Uterus (tissue), 2 donors: ENCODE measurements at regions not wholly inside any gene's neighbourhood (a gene's known extent, or its start where the extent isn't known, plus 50 kb on each side); places are given as distances from the start of the nearest gene placed in this dataset.

Experiments
- POLR2A ChIP-seq, 2 donors: fragments of 450-650 bp; IDR thresholded peaks; one replicate each; pipeline ENCODE4 v1.6.1; 2016; ENCODE audit warnings: antibody characterized with exemption in 2 of 2, mild to moderate bottlenecking in 1 of 2, moderate library complexity in 1 of 2
- TF ChIP-seq, protein P1 (sequence below), 4 experiments: fragments of 200-600 bp in 2 of 4; fragments of 450-650 bp in 2 of 4; sonication (generic) in 2 of 4; IDR thresholded peaks; one replicate each; pipeline ENCODE4 v1.5.1; 2016 to 2019; ENCODE audit warnings: antibody characterized with exemption in 4 of 4, mild to moderate bottlenecking in 2 of 4, moderate library complexity in 1 of 4

DNA sequence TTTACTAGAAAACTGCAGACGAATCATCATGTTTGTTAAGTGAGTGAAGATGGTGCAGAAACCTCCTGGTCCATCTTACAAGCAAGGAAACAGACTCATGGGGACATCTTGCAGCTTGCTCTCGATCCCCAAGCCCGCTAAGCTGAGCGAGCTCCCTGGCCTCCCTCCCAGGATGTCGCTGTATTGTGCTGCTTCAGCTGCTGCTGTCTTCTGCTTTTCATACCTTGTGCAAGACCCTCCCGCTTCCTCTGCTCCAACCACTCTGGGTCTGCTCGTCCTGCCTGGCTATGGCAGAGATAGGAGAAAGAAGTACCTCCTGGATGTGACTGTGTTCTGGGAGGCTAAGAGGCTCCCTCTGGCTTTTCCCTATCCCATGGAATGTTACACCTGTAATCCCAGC is 285.2 kb upstream of the FZD8 start:
- TF ChIP-seq, protein P1, sequence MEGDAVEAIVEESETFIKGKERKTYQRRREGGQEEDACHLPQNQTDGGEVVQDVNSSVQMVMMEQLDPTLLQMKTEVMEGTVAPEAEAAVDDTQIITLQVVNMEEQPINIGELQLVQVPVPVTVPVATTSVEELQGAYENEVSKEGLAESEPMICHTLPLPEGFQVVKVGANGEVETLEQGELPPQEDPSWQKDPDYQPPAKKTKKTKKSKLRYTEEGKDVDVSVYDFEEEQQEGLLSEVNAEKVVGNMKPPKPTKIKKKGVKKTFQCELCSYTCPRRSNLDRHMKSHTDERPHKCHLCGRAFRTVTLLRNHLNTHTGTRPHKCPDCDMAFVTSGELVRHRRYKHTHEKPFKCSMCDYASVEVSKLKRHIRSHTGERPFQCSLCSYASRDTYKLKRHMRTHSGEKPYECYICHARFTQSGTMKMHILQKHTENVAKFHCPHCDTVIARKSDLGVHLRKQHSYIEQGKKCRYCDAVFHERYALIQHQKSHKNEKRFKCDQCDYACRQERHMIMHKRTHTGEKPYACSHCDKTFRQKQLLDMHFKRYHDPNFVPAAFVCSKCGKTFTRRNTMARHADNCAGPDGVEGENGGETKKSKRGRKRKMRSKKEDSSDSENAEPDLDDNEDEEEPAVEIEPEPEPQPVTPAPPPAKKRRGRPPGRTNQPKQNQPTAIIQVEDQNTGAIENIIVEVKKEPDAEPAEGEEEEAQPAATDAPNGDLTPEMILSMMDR (IDR thresholded peaks at IDR 0.05), result no peak
- no peak for TF ChIP-seq POLR2A (IDR thresholded peaks at IDR 0.05)
